NOMO-1 treated with DMSO at 0.1 percent for 48 hours (cell line): ENCODE measurements at regions not wholly inside any gene's neighbourhood (a gene's known extent, or its start where the extent isn't known, plus 50 kb on each side); places are given as distances from the start of the nearest gene placed in this dataset.

Source experiments
- DNase-seq: peaks from one replicate; lab custom pipeline; 2025; ENCODE audit not compliant: unreplicated experiment; lab: John Stamatoyannopoulos, UW

DNA sequence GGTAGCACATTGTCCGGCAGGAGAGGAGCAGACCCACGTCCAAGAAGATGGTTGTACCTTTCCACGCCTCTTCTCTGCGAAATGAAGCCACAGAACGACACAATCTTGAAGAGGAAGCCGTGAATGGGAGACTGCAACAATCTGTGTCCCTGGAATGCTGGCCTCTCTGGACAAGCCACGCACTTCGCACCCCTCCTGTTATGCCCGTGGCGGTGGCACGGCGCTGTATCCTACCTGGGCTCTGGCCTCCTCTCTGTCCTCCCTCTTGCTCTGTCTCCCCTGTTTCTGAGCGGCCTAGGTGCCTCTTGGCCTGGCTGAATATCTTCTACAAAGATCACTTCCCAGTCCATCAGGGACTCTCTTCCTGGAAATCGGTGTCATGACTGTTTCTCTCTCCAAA, 717.8 kb downstream of the KCNJ18 start:
- no peak for DNase-seq

DNA sequence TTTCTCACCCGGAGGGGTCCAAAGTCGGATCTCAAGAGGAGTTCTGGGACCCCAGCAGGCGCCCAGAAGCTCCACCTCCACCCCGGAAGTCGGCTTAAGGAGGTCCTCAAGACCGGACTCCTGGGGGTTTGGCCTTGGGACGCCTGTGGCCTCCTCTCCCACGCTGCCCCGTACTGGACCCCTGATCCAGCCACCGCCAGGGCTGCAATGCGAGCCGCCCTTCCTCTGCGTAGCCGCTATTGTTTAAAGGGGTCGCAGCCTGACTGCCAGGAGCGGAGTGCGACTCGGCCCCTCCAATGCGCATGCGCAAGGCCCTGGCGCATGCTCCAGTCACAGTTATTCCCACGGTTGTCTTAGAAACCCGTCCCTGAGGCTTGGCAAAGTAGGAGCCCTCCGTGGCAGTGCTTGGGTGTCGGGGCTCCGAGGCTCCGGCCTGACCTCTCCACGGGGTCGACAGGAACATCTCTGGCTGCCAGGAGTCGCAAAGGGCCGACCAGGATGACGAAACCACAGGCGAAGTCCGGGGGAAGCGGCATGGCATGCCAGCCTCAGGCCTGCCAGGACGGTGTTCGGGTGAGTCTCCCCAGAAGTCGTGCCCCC, 719.0 kb downstream of the KCNJ18 start:
- no peak for DNase-seq

DNA sequence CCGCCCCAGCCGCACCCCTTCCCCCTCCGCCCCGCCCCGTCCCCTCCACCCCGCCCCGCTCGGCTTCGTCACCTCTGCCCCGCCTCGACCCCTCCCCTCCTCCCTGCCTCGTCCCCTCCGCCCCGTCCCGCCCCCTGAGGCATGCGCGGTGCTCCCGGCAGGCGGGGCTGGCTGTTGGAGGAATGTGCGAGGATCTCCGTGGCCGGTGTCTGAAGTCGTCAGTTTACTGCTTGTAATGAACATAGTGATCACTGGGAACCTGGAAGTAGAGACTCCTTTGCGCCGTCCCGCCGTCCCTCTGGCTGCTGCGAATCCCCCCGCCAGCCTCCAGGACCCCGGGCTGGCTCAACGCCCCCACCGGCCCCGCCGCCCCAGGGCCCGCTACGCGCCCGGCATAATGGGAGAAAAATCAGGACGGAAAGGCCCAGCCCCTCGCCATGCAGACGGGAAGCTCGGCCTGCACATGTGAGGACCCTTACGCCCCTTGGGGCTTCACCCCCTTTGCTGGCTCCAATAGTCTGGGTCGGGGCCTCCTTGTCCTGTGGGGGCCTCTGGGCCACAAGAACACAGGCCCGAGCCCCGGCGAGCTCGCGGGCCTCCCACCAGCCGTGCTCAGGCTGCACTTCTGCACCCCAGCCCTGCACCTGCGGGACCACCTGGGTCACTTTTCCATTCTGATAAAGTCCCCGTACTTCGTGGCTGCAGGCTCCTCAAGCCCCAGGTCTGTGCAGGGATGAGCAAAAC, 743.1 kb downstream of the KCNJ18 start:
- DNase-seq: no peak

DNA sequence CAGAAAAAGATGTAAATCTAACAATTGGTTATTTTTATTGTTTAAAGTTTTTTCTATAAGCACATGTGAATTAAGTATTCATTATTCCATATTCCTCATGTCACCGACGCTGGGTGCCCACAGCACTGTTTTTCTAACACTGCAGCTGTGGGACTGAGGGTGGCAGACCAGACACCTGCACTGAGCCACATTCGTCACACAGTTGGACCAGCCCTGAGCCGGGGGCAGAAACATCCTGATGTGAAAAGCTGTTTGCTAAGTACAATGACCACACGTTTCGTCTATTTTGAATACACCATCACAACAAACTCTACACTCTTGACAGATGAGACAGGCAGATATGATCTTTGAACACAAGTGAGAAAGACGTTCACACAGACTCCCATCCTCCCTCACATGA, 749.5 kb downstream of the KCNJ18 start:
- no peak for DNase-seq

DNA sequence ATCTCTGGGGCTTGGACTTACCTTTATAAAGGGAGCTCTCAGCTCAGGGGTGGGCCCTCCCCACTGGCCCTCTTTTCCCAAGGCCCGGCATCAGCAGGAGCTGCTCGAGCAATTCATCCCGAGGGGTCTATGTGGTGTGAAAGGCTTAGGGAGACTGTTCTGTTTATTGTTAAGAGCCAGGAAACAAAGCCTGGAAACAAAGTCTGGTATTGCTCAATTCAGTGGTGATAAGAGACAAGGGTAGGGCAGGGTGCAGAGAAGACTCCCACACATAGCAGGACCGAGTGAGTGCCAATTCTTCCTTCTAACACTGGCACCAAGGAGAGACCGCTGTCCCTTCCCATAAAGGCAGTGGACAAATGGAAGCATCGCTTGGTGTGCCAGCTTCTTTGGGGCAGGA, 750.7 kb downstream of the KCNJ18 start:
- DNase-seq: no peak

DNA sequence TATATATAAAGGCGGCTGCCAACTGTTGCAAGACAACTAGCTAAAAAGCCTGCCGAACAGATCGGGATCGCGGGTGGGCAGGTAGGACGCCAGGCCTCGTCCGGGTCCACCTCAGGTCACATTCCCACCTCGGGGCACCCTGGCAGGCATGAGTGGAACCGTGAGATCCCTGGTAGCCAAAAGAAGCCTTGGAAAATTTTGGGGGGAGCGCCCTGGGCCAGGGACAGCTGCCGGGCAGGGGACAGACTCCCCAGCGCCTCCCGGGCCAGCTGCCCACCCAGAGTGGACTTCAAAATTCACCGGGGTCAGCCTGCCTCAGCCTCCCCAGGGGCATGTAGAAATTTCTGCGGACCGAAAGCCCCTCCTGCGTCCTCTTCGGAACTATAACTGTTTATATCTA, 760.9 kb downstream of the KCNJ18 start:
- DNase-seq: no peak

DNA sequence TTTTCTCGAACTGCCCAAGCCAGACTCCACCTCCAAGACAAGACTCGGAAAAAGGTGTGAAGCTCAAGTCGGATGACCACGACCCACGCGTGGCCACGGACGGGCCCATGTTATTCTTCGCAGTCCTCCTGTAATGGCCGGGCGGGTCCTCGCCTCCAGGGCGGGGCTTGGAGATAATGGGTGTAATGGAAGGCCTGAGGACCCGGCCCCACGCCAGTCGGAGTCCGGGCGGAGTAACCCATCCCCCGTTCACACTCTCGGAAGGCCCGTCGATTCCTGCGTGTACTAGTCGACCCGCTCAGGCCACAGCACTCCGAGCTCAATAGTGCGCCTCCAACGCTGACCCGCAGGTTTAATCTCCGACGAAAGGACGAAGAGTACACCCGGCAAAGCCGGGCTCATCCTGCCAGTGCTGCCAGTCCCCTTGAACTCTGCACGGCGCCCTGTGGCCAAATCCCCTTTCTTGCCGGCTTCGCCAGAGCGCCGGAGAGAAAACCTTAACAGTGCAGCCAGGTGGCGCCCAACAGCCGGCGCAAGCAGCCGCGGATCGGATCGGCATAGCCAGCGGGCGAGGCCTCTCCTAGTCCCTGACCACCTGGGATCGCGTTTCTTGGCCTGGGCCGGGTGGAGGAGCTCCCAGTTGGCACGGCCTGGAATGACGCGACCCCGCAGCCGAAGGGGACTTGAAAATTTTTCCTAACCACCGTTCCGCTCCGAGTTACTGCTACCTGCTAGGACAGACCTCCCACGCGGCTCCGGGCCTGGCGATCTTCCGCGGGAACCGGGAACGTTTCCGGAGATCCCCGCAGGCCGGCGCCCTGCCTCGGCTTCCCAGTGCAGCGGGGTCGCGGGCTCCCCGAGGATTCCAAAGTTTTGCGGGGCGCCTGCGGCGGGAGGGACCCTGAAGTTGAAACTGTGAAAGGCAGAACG, 762.0 kb downstream of the KCNJ18 start:
- DNase-seq: no peak

DNA sequence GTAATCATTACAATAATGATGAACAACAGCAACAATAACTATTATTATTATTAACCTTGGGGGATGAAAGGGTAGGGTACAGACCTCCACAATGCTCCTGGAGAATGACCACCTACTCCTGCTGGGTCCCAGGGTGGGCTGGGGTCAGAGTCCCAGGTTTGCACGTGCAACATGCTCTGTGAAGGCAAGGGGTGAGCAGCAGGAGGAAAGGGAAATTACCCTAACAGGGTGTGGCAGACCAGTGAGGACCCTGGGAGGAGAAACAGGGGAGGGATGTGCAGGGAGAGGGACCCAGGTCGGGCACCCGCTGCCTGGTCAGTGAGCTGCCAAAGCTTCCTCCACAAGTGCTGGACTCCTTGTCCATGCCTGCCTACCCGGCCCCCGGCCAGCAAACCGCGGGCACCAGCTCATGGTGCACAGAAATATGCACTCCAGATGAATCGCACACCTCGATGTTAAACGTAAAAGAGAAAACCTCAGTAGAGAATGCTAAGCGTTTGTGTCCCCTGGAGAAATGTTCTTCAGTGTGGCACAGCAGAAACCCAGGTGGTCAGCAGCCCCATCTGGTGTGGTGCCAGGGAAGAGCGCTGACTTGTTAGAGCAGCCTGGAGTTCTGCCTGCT, 767.1 kb downstream of the KCNJ18 start:
- no peak for DNase-seq

DNA sequence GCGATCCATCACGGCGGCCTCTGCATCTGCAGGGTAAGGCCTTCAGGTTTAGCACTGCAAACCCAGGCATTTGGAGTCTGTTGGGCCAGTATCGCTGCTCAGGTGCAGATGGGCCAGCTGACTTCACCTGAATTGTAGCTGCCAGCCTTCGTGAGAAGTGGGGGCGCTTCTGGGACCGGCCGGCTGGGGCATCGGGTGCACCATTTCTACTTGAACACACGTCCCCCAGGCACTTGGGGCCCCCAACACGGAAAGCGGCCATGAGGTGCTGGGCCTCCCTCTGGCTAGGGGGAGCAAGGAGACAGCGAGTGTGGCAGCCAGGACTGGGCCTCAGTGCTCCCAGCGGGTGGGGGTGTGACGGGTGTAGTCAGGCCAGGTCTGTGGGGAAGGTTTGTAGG, 767.6 kb downstream of the KCNJ18 start:
- DNase-seq: no peak

DNA sequence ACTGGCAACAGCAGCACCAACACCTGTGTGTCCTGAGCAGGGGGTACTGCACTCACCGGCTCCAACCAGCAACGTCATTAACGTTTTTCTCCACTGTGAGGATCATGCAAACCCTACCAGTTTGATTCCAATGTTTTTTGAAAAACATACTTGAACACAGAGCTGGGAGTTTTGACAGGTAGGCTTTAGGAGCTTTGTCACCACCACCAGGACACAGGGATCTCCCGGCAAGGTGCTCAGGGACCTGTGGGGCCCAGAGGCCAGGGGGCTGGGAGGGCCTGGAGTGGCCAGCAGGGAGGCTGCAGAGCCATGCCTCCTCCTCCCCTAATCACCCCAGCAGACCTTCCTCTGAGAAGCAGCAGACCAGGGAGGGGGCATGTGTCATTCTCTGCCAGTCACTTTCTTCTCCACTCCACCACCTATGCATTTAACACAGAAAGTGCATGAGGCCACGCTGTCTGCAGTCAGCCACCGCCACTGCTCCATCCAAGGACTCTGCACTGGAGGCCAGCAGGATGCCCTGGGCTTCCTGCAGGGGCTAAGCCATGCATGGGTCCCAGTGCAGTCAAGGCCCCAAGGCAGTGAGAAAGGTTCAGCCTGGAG, 768.2 kb downstream of the KCNJ18 start:
- no peak for DNase-seq

DNA sequence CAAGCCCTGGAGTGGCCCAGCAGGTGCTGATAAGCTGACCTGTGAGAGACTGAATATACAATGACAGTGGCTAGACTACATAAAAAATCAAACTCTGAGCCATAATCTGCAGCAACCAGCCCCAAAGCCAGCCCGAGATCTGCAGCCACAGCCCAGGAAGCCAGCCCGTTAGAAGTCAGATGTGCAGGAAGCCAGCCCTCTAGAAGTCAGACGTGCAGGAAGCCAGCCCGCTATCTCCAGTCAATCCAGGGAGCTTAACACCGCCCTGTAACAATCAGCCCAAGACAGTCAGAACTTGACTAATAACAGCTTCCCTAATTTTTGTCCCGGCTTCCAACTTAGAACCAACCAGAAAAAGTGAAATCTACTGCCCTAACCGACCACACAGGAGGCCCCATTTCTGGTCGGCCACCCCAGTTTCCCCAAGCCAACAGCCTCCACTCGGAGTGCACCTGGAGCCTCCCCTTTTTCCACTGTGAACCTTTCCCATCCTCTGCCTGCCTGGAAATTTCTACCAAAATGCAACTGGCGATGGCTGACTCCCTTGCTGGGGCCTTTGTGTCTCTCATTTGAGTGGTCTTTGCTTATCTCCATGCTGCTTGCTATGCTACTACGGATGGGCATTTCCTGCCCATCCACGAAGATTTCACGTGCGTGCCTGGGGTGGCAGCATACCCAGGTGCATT, 769.3 kb downstream of the KCNJ18 start:
- DNase-seq: no peak

DNA sequence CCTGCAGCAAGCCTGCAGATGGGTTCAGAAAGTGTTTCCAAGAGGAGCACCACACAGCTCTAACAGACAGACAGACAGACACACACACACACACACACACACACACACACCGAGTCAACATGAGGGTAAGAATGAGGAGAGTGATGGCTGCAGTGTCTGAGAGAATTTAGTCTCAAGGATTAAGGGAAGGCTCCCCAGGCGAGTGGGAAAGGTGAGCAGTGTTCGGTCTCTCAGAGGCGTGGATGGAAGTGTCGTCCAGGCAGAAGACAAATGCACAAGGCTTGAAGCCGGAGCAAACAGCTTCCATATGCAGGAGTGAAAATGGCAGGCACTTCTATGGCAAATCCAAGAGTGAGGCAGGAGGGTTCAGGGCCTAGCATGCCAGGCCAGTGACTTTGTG, 770.1 kb downstream of the KCNJ18 start:
- DNase-seq: no peak

DNA sequence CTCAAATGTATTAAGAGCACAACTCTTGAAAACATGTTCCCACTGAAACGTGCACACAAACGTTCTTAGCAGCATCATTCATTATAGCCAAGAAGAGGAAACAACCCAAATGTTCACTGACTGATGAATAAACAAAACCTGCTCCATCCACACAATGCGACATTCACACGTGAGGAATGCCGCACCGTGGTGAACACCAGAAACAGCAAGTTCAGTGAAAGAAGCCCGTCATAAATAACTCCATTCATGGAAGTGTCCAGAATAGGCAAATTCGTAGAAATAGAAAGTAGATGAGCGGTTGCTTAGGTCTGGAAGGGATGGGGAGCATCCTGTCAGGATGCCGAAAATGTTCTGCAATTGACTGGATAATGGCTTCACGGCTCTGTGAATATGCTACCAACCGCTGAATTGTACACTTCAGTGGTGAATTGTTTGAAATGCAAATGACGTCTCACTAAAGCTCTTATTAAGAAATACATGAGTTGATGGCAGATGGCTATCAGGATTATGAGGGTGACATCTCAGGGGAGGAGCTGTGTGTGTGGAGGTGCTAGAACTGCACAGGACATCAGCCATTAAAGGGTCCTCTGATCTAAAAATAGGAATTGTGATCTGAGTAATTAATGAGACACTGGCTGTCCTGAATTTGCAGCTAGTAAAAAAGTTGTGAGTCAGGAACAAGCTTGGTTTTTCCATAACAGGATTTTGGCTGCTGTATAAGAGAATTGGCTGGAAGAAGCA, 771.0 kb downstream of the KCNJ18 start:
- no peak for DNase-seq

DNA sequence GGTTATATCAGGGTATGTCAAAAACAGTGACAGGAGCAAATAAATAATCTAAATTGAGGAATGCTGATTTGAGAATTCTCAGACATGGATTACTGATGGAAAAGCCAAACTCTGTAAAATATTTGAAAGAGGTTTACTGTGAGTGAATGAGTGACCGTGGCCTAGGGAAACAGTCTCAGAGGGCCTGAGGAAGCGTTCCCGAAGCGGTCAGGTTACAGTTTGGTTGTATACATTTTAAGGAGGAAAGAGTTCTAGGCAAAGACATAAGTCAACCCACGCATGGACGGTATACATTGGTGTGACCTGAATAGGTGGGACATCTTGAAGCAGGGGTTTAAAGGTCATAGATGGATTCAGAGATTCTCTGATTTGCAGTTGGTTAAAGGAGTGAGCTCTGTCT, 771.7 kb downstream of the KCNJ18 start:
- no peak for DNase-seq

DNA sequence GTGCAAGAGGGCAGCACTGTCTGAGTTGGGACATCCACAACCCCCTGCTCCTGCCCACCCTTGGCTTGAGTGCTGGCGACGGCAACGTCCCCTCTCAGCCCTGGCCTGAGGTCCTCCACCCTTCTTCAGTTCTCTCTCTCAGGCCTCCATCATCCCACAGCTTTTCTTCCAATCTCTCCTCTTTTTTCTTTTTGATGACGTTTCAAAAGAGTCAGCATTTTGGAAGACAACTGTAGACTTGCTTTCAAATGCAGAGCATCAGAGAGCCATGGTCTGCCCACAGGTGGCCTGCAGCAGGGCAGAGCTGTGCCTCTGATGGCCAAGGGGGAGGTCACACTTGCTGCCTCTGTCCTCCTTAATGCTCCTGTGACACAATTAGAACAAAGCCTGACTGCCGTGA, 775.4 kb downstream of the KCNJ18 start:
- no peak for DNase-seq

DNA sequence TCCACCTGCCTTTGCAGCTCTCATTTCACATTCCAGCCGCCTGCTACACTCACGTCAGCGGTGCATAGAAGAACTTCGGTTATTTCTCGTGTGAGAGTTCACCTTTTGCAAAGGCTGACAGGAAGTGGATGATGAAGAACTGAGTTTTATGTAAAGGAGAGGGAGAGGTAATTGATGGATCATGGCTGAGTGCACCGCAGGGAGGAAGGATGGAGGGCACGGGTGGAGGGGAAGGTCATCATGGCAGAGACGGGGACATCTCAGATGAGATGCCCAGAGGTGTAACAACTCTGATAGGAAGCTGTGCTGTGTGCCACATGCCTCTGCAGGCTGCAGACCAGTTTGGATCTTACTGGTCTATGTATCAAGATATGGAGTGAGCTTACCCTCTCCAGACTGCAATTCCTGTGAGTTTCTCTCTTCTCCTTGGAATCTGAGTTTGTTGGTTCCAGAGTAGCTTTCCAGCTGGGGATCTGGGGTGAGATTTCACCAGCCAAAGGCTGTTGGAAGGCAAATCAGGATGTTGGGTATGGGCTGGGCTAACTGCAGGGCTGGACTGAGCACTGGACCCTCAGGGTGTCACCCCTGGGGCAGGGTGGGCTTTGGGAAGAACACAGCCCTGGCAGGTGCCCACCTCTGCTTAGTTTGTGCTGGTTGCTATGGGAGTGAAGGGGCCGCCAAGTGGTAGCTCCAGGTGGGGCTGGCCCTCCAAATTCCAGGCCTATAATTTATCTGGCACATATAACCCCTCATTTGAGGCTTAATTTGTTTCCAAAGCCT, 777.0 kb downstream of the KCNJ18 start:
- no peak for DNase-seq

DNA sequence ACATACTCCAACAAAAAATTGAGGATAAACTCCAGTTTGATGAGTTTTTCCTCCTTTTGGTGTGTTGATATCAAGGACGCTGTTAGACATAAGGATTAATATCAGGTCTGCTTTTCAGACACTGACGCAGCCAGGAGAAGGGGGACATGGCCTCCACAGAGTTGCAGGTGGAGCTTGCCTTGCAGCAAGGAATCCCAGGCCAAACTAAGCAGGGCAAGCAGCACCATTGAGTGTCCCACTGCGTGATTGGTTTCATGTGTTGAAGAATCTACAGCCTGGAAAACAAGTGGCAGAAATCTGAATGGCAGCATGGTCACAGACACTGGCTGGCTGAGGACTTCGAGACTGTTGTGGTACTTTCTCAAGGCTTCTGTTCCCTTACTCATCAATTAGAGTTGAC, 777.6 kb downstream of the KCNJ18 start:
- DNase-seq: no peak

DNA sequence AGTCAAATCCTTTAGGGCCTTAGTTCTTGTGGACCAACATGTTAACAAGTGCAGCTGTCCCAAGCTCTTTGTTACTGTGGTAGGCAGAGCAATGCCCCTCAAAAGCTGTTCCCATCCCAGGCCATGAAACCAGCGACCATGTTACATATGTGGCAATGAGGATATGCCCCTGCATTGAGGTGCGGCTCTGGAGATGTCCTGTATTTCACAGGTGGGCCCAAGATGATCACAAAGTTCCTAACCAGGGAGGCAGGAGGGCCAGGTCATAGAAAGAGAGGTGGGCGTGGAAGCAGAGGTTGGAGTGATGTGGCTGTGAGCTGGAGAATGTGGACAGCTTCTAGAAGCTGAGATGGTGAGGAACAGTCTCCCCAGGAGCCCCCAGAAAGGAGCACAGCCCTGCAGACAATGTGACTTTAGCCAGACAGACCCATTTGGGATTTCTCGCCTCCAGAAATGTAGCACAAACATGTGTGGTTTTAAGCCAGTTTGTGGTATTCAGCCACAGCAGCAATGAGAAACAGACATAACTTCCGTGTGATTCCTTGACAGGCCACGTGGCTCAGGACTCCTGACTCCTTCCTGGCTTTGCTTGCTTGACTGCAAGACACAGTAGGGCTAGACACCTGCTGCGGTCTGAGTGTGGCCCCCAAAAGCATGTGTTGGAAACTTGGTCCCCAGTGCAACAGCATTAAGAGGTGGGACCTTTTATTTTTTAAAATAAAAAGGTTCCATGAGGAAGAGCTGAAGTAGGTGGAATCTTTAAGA, 778.3 kb downstream of the KCNJ18 start:
- no peak for DNase-seq
